ENCODE measurements at regions not wholly inside any gene's neighbourhood (a gene's known extent, or its start where the extent isn't known, plus 50 kb on each side); places are given as distances from the start of the nearest gene placed in this dataset.

GRCh38 chr11:119482521-119483011, 59.6 kb upstream of the THY1 start:
- Histone ChIP-seq H3K4me2 (replicated peaks; ENCODE audit: extremely low read depth, low read length, poor library complexity, severe bottlenecking) (no peak overlapping the region), H2AFZ (ENCODE audit: insufficient read depth, low read depth, low read length, poor library complexity, severe bottlenecking) (no peak overlapping the region), H3K9ac (ENCODE audit: insufficient read depth, low read length, poor library complexity, severe bottlenecking) (no peak overlapping the region), H3K27me3 (ENCODE audit: control insufficient read depth in 2 of 2, insufficient read depth in 2 of 2, low read length in 2 of 2) (no peaks in the 10 kb centered on the region), H3K27ac (ENCODE audit: low read depth in 1 of 2, low read length in 2 of 2) (no peak overlapping the region), H3K79me2 (ENCODE audit: insufficient read depth, low read length) (no peaks in the 10 kb centered on the region), H3K4me1 (ENCODE audit: control insufficient read depth in 1 of 2, insufficient read depth in 2 of 2, low read length in 2 of 2) (peaks cover 0 to 2% of the 10 kb centered on the region in 2 donors), H3K9me3 (replicated peaks in 1 of 2; ENCODE audit: control insufficient read depth in 1 of 2, insufficient read depth in 1 of 2, low read length in 2 of 2) (no peaks in the 10 kb centered on the region), H3K4me3 (replicated peaks in 1 of 3; ENCODE audit: low read depth in 2 of 3, low read length in 3 of 3) (no peak overlapping the region), H4K20me1 (ENCODE audit: insufficient read depth, low read length) (no peaks in the 10 kb centered on the region), H3K36me3 (replicated peaks in 1 of 2; ENCODE audit: control insufficient read depth in 1 of 2, insufficient read depth in 2 of 2, low read length in 2 of 2) (no peaks in the 10 kb centered on the region)
- no peak for TF ChIP-seq CTCF (IDR thresholded peaks at IDR 0.05)
- H3K4me3 Mint-ChIP-seq, result no peak overlapping the region
- DNase-seq, result no peak
- no peaks in the 10 kb centered on the region for H3K36me3 Mint-ChIP-seq
- intact Hi-C loops (cut with micrococcal nuclease), result loop anchor here (2.0 to 10.0 kb wide), 4 partner anchors 46 to 245 kb away; partner anchors contain the start of gene NECTIN1 (in 2 of the 2)
- 87% methylated on average over 7 of the region's 9 CpGs for WGBS (ENCODE audit: insufficient coverage)
- peaks cover 5 to 7% (median 6%) of the 10 kb centered on the region in 3 donors for H3K27me3 Mint-ChIP-seq (ENCODE audit: low read depth in 3 of 3)
- no peaks in the 10 kb centered on the region for H3K9me3 Mint-ChIP-seq
- no peak overlapping the region for H3K27ac Mint-ChIP-seq
- peaks cover 2% of the 10 kb centered on the region for H3K4me1 Mint-ChIP-seq

- Histone ChIP-seq H3K79me2 (ENCODE audit: insufficient read depth, low read length) (no peaks in the 10 kb centered on the region), H3K27ac (ENCODE audit: low read depth in 1 of 2, low read length in 2 of 2) (no peak overlapping the region), H3K4me3 (replicated peaks in 1 of 3; ENCODE audit: low read depth in 2 of 3, low read length in 3 of 3) (no peak overlapping the region), H3K9ac (ENCODE audit: insufficient read depth, low read length, poor library complexity, severe bottlenecking) (no peak overlapping the region), H3K9me3 (replicated peaks in 1 of 2; ENCODE audit: control insufficient read depth in 1 of 2, insufficient read depth in 1 of 2, low read length in 2 of 2) (no peaks in the 10 kb centered on the region), H4K20me1 (ENCODE audit: insufficient read depth, low read length) (no peaks in the 10 kb centered on the region), H3K36me3 (replicated peaks in 1 of 2; ENCODE audit: control insufficient read depth in 1 of 2, insufficient read depth in 2 of 2, low read length in 2 of 2) (no peaks in the 10 kb centered on the region), H3K4me1 (ENCODE audit: control insufficient read depth in 1 of 2, insufficient read depth in 2 of 2, low read length in 2 of 2) (peaks cover 0 to 2% of the 10 kb centered on the region in 2 donors), H3K4me2 (replicated peaks; ENCODE audit: extremely low read depth, low read length, poor library complexity, severe bottlenecking) (no peak overlapping the region), H2AFZ (ENCODE audit: insufficient read depth, low read depth, low read length, poor library complexity, severe bottlenecking) (no peak overlapping the region), H3K27me3 (ENCODE audit: control insufficient read depth in 2 of 2, insufficient read depth in 2 of 2, low read length in 2 of 2) (no peaks in the 10 kb centered on the region)
- no peak overlapping the region for H3K27ac Mint-ChIP-seq
- peaks cover 2% of the 10 kb centered on the region for H3K4me1 Mint-ChIP-seq
- no peak for DNase-seq
- H3K36me3 Mint-ChIP-seq, result no peaks in the 10 kb centered on the region
- 66% methylated on average over 22 of the region's 22 CpGs for WGBS (ENCODE audit: insufficient coverage)
- H3K27me3 Mint-ChIP-seq (ENCODE audit: low read depth in 3 of 3), result peaks cover 7 to 10% (median 9%) of the 10 kb centered on the region in 3 donors
- intact Hi-C loops (cut with micrococcal nuclease), result loop anchor here (1.0 to 10.0 kb wide), 5 partner anchors 47 to 245 kb away; partner anchors contain the start of gene NECTIN1 (in 2 of the 2)
- H3K4me3 Mint-ChIP-seq, result no peak overlapping the region
- TF ChIP-seq CTCF (IDR thresholded peaks at IDR 0.05), result peak; percentile 54
- no peaks in the 10 kb centered on the region for H3K9me3 Mint-ChIP-seq
Measured at GRCh38 chr11:119481667-119482400, 58.9 kb upstream of the THY1 start.
